GM13977 (cell line): ENCODE measurements at regions not wholly inside any gene's neighbourhood (a gene's known extent, or its start where the extent isn't known, plus 50 kb on each side); places are given as distances from the start of the nearest gene placed in this dataset.

Experiments
- DNase-seq: peaks from one replicate; pipeline ENCODE4 v3.0.0; 2012; ENCODE audit warnings: low spot score
- in situ Hi-C: fragments of 300-500 bp; cut with MboI; formaldehyde crosslinking; loops from one replicate; pipeline ENCODE4 v1.12.0; 2022; ENCODE audit warnings: low sequenced_read_pairs, low pct_unique_long_range_greater_than_20kb, mixed read lengths, inconsistent platforms; ENCODE audit not compliant: unreplicated experiment
- TF ChIP-seq, protein P1 (sequence below): IDR thresholded peaks from 2 replicates; pipeline ENCODE4 v1.5.1; 2012; ENCODE audit warnings: mild to moderate bottlenecking, control low read depth; ENCODE audit not compliant: insufficient read depth; ENCODE audit errors: extremely low read depth, missing control alignments

- no peak for DNase-seq
- in situ Hi-C loops = no loop called here
- TF ChIP-seq, protein P1, sequence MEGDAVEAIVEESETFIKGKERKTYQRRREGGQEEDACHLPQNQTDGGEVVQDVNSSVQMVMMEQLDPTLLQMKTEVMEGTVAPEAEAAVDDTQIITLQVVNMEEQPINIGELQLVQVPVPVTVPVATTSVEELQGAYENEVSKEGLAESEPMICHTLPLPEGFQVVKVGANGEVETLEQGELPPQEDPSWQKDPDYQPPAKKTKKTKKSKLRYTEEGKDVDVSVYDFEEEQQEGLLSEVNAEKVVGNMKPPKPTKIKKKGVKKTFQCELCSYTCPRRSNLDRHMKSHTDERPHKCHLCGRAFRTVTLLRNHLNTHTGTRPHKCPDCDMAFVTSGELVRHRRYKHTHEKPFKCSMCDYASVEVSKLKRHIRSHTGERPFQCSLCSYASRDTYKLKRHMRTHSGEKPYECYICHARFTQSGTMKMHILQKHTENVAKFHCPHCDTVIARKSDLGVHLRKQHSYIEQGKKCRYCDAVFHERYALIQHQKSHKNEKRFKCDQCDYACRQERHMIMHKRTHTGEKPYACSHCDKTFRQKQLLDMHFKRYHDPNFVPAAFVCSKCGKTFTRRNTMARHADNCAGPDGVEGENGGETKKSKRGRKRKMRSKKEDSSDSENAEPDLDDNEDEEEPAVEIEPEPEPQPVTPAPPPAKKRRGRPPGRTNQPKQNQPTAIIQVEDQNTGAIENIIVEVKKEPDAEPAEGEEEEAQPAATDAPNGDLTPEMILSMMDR = no peak
Measured at GRCh38 chr12:5264006-5264405, 167.9 kb upstream of the NTF3 start.

GRCh38 chr12:5267603-5268423 is 164.1 kb upstream of the NTF3 start:
- no peak for DNase-seq
- in situ Hi-C loops = no loop called here
- TF ChIP-seq, protein P1 = no peak

DNA sequence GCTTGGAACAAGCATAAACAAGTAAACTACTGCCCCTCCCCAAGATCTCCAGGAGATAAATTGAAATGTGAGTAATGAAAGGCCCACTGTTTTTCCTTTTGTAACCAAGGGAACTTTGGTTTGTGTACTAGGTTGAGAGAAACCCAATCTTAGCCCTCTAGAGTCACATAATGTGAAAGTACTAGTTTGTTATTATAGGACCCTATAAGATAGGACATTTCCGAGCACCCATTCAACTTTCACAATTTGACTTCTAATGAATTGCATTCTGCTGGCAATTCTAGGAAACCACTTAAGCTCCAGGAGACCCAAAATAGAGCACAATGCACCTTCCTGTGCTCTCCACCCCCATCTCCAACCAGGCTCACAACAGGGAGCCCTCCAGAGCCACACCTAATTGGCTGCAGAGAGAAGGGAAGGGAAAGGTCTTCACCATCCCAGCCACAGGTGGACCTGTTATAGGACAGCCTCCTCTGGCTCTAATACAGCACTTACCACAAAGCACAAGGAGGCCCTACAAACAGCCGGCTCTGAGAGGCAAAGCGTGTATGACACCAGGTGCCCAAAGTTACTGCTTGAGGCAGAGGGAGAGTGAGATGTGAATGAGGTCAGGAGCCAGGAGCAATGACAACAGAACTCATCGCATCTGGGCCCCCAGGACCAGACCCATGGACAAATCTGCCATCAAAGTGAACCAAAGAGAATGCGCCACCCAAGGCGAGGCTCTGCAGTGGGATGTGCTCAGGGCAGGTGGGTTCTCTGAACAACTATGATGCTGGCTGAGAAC is 163.3 kb upstream of the NTF3 start:
- DNase-seq = no peak
- in situ Hi-C loops = no loop called here
- TF ChIP-seq, protein P1 = no peak

- in situ Hi-C loops = no loop called here
- no peak for DNase-seq
Measured at GRCh38 chr12:5269846-5270245, 162.1 kb upstream of the NTF3 start.

GRCh38 chr12:5272018-5272785 is 159.7 kb upstream of the NTF3 start:
- DNase-seq = no peak
- in situ Hi-C loops = no loop called here
- TF ChIP-seq, protein P1 = no peak

More at GRCh38 chr12:5269846-5270245, 162.1 kb upstream of the NTF3 start:
- TF ChIP-seq, protein P1 = no peak

GRCh38 chr12:5273709-5274108 is 158.2 kb upstream of the NTF3 start:
- TF ChIP-seq, protein P1 = no peak
- in situ Hi-C loops = no loop called here
- no peak for DNase-seq
